DMS53 (cell line): ENCODE measurements at regions not wholly inside any gene's neighbourhood (a gene's known extent, or its start where the extent isn't known, plus 50 kb on each side); places are given as distances from the start of the nearest gene placed in this dataset.

Experiments
- DNase-seq: peaks from one replicate; lab custom pipeline; 2025; lab: John Stamatoyannopoulos, UW

DNA sequence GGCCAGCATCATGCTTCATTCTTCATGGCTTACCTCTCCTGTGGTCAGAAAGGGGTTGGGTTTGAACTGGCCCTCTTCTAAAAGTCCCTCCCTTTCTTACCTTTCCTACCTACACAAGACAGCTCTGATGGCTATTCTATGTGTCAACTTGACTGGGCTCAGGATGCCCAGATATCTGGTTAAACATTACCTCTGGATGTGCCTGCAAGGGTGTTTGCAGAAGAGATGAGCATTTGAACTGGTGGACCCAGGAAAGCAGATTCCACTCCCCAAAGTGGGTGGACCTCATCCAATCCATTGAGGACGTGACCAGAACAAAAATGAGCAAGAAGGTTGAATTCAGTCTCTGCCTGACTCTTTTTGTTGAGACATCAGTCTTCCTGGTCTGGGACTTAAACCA, 79.0 kb upstream of the TCF7L2 start:
- no peak for DNase-seq

DNA sequence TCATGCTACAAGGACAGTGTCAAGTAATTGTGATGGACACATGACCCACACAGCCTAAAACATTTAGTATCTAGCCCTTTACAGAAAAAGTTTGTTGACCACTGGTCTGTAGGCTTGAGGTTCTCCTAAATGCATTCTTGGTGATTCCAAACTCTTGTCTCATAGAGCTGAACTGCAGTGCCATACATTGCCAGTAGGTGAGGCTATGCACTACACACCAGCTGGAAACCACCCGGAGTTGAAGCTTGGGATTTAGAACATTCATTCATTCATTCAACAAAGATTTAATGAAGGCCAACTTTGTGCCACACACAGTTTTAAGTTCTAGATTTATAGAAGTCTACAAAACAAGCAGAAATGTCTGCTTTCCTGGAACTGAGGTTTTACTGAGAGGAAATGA, 77.3 kb upstream of the TCF7L2 start:
- peak; percentile 39 for DNase-seq

DNA sequence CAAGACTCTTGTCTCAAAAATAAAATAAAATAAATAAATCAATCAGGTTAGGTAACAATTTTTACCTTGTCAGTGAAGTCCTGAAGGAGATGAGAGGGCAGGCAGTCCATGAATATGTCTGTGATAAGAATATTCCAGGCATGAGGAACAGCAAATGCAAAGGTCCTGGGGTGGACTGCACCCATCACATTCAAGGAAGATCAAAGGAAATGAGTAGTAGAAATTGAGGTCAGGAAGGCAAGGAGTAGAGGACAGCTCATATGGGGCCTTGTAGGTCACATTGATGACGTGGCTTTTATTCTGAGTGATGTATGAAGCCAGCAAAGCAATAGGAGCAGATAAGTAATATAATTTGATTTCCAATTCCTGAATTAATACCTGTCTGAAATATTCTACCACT, 76.5 kb upstream of the TCF7L2 start:
- DNase-seq = no peak

DNA sequence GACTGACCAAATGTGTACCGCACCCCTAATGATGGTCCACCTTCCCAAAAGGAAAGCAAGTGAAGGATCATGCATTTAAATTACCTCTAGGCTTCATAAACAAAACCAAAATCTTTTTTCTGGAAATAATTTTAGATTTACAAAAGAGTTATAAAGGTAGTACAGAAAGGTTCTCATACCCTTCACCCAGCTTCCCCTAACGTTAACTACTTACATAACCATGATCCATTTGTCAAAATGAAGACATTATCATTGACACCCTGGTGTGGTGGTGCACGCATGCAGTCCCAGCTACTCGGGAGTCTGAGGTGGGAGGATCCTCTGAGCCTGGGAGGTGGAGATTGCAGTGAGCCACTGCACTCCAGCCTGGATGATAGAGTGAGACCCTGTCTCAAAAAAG, 75.1 kb upstream of the TCF7L2 start:
- DNase-seq = no peak

DNA sequence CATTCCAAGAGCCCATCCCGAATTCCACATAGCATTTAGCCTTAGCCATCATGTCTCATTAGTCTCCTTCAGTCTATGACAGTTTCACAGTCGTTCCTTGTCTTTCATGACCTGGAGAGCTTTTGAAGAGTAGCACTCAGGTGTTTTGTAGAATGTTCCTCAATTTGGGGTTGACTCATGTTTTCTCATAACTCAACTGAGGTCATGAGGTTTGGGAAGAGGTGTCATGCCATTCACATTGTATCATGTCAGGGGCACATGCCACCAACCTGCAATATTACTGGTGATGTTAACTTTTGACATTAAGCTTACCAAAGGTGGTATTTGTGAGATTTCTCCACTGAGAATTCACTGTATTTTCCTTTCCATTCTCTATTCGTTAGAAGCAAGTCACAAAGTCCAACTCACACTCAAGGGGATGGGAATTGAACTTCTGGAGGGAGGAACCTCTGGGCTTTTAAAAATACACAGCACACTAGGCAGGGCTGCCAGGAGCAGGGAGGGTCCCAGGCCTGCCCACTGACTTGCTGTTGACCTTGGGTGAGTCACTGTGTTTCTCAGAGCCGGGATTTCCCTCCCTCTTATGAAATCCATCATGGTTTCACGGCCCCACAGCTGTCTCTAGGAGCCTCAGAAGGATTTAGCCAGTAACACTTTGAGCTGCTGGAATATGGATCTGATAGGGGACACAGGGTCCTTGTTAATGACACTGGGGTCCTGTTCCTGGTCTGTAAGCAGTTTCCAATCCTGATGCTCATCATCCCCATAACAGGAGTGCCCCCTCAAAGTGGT, 74.4 kb upstream of the TCF7L2 start:
- no peak for DNase-seq

DNA sequence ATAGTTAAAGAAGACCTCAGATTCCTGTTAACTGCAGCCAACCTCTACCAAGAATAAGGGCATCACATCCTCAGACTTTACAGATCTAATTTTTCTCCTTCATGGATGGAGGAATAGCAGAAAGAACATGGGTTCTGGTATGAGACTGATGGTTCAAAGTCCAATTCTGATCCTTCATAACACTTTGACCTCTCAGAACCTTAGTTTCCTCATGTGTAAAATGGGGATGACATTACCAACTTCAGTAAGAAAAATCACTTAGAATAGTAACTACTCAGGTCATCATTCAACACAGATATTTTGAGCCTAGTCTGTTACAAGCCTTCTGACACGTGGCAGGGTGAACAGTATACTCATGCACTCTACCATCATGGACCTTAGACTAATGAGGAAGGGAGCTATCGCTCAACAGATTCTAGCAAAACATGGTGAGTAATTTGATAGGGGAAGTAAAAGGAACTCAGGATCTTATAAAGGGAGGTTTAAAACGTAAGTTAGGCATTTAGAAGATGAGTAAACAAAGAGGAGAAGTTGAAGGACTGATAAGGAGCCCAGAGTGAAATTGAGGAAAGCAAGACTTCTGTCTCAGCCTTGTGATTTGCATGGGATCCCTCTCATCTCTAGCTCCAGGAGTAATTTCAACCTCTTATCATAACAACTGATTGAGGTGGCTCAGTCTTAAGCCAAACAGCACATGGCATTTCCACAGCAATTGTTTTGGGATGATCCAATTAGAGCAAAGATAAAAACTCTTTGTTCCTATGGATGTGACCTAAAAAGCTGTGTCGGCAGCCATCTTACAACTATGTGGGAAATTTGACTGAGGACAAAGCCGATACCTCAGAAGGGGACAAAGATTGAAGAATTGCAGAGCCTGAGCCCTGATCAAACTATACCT, 69.2 kb upstream of the TCF7L2 start:
- DNase-seq = no peak

DNA sequence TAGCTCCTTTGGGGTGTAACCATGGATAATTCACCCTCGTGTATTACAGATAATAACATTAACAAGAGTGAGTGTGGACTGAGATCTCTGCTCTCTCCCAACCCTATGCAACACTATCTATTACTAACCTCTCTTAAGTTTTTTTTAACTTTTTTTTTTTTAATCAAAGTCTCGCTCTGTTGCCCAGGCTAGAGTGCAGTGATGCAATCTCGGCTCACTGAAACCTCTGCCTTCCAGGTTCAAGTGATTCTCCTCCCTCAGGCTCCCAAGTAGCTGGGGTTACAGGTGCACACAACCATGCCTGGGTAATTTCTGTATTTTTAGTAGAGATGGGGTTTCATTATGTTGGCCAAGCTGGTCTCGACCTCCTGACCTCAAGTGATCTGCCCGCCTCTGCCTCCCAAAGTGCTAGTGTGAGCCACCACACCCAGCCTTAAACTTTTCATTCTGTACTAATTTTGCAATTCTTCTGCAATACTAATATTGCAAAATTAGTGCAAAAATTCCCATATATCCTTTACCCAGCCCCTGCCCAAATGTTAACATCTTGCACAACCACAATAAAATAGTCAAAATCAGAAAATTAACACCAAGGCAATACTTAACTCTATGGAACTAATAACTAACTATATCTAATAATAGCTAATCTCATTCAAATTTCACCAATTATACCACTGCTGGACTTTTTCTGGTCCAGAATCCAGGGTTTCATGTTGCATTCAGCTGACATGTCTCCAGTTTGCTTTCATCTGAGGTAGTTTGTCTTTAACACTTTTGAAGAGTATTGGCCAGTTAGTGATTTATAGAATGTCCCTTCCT, 66.5 kb upstream of the TCF7L2 start:
- no peak for DNase-seq

DNA sequence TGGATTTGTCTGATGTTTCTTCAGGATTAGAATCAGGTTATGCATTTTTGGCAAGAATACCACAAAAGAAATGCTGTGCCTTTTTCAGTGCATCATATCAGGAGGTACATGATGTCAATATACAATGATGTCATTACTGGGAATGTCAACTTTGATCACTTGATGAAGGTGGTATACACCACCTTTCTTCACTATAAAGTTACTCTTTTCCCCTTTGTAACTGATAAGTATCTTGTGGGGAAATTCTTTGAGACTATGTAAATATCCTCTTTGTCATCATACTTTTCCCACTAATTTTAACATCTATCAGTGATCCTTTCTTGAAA, 65.9 kb upstream of the TCF7L2 start:
- DNase-seq = no peak

DNA sequence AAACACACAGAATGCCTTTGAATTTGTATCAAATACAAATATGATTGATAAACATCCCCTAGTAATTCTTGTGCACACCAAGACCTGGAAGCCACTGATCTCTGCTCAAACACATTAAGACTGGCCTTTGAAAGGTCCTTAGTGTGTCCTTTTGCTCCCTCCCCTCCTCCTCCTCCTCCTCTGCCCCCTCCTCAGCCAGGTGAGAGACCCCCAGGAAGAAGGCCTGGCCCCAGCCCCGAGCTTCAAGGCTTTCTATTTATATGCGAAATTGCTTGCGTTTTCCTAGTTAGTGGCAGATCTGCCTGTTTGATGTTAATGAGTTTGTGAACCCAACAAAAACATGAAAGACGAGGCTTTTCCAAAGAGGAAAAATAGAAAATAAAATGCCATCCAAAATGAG, 63.6 kb upstream of the TCF7L2 start:
- no peak for DNase-seq

DNA sequence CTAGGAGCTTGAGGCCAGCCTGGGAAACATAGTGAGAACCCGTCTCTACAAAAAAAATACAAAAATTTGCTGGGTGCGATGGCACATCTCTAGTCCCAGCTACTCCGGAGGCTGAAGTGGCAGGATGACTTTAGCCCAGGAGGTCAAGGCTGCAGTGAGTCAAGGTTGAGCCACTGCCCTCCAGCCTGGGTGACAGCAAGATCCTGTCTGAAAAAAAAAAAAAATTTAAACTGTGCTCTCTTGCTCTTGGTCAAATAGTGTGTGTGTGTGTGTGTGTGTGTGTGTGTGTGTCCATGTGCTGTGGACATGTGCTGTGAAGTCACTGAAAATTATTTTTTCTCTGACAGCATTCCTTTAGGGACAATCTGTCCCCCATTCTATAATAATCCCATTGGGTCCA, 62.1 kb upstream of the TCF7L2 start:
- no peak for DNase-seq

DNA sequence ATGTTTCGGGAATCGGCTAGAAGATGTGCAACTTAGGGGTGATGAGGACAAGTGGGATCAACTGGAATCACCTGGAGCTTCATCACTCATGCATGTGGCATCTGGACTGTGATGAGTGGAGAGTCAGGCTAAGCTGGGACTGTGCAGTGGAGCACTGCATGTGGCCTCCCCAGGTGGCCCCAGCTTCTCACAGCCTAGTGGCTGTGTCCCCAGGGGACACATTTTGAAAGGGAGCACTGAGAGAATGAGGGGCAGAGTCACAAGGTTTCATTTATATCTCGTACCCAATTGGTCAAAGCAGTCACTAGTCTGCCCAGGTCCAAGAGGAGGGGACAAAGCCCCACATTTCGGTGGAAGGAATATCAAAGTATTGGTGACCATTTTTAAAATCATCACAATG, 54.8 kb upstream of the TCF7L2 start:
- no peak for DNase-seq

DNA sequence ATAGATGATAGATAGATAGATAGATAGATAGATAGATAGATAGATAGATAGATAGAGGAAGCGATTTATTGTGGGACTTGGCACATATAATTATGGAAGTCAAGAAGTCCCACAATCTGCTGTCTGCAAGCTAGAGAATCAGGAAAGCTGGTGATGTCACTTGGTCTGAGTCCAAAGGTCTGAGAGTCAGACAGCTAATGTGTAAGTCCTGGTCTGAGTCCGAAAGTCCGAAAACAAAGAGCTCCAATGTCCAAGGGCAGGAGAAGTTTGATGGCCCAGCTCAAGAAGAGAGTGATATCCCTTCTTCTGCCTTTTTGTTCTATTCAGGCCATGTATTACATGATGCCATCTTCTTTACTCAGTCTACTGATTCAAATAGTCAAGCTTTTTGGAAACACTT, 53.8 kb upstream of the TCF7L2 start:
- DNase-seq = no peak

DNA sequence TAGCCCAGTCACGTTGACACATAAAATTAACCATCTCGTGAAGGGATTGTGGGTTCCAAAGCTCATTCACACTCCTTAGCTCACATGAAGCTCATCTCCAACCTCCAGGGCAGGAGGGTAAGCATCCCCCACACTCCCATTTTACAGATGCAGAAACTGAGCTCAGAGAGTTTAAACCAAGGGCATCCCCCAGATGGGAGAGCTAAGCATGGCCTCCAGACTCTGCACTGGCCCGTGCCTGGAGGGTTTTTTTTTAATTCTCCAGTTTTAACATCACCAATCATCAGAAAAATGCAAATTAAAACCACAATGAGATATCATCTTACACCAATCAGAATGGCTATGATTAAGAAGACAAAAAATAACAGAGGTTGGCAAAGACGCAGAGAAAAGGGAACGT, 53.3 kb upstream of the TCF7L2 start:
- DNase-seq = no peak

DNA sequence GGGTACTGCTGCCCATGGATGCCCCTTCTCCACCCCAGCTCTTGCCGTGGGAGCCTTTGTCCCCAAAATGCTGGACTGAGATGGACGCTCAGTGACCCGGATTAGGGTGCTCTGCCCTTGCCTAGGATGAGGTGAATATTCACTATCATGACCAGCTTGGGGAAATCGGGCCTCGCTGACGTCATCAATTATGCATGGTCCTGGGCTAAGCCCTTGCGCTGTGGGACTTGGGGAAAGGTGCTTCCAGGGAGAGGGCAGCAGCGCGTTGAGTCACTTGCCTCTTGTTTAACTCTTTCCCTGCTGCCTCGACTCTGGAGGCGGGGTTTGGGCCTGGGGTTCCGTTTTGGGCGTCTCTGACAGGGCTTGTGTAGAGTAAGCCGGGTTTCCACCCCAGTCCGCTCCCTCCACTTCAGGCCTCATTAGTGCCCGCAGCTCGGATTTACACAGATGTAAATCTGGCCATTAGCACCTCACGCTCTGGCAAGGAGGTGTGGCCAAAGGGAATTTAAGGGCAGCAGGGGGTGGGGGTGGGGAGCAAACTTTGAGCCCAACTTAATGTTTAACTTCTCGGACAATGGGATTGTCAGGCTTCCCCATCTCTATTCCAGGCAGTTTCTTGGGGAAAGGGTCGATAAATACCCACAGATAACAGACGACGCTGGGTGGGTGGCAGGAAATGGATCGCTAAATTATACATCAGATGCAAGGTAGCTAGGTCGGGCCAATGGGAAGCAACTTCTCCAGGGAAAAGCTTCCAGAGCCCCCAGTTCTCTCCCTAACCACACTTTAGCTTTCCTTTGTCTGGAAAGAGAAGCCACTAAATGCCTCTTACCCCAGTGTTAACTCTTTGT, 51.3 kb upstream of the TCF7L2 start:
- DNase-seq = peak; percentile 87

DNA sequence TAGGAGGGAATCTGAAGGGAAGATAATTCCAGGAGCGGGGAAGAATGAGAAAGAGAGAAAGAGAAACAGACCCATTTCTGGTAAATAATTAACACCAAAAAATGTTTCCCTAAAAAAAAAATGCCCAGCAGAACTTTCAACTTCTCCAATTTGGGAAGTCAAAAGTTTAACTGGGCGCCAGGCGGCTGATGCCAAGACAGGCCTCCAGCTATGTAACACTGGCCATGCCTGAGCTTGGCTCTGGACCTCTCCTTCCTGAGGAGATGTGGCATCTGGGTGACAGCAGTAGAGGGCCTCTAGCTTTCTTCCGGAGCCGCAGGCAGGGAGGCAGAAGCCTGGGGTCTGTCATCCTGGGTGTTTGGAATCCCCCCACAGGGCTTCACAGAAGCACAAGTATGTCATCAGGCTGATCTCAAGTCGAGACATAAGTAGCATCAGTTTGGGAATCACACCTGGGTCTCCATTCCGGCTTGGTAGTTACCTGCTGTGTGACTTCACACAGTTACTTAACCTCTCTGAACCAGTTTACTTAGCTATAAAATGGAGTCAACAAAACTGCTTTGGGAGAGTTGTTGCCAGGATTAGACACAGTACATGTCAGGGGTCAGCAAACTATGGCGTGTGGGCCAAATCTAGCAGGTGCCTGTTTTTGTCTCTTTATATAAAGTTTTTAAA, 50.5 kb upstream of the TCF7L2 start:
- no peak for DNase-seq
